ENCODE measurements at regions not wholly inside any gene's neighbourhood (a gene's known extent, or its start where the extent isn't known, plus 50 kb on each side); places are given as distances from the start of the nearest gene placed in this dataset.

- no peak overlapping the region for H3K27ac ChIP-seq
- in situ Hi-C loops (cut with MboI; ENCODE audit: low pct_ligation_motif_present in 1 of 4, low pct_unique_long_range_greater_than_20kb in 1 of 4, low sequenced_read_pairs in 3 of 4) = no loop called here
- H3K4me1 ChIP-seq = peaks cover 6 to 20% (median 12%) of the 10 kb centered on the region in 4 donors
- H3K27me3 ChIP-seq = no peaks in the 10 kb centered on the region
- no peaks in the 10 kb centered on the region for H3K36me3 ChIP-seq
- H3K4me3 ChIP-seq = no peak overlapping the region
- intact Hi-C loops (cut with DNase I; ENCODE audit: low total_unique reads) = loop anchor here (5.0 kb wide), 1 partner anchor 65 kb away; no protein-coding TSS in a partner anchor
- H3K9me3 ChIP-seq = no peaks in the 10 kb centered on the region
- TF ChIP-seq POLR2A (IDR thresholded peaks at IDR 0.05) (no peak), EP300 (IDR thresholded peaks at IDR 0.05; ENCODE audit: low read depth) (no peak), CTCF (IDR thresholded peaks at IDR 0.05) (no peak), POLR2AphosphoS5 (IDR thresholded peaks at IDR 0.05) (no peak)
- no peak for DNase-seq
- WGBS, 2 donors (ENCODE audit: low coverage in 1 of 2) = 86 to 91% methylated on average over 2 to 3 of the region's 3 CpGs
Measured at GRCh38 chr9:91132576-91133073, 229.1 kb downstream of the AUH start.

- TF ChIP-seq CTCF (IDR thresholded peaks at IDR 0.05) (no peak), POLR2A (IDR thresholded peaks at IDR 0.05) (no peak), POLR2AphosphoS5 (IDR thresholded peaks at IDR 0.05) (no peak), EP300 (IDR thresholded peaks at IDR 0.05; ENCODE audit: low read depth) (no peak)
- WGBS, 2 donors (ENCODE audit: low coverage in 1 of 2) = 73 to 100% methylated on average over 2 of the region's 2 CpGs
- Histone ChIP-seq H3K4me3 (no peak overlapping the region), H3K27ac (no peak overlapping the region), H3K27me3 (no peaks in the 10 kb centered on the region), H3K36me3 (no peaks in the 10 kb centered on the region), H3K4me1 (peaks cover 6 to 20% (median 12%) of the 10 kb centered on the region in 4 donors), H3K9me3 (no peaks in the 10 kb centered on the region)
- intact Hi-C loops (cut with DNase I; ENCODE audit: low total_unique reads) (loop anchor here (5.0 kb wide), 1 partner anchor 63 kb away; no protein-coding TSS in a partner anchor), in situ Hi-C loops (cut with MboI; ENCODE audit: low pct_ligation_motif_present in 1 of 4, low pct_unique_long_range_greater_than_20kb in 1 of 4, low sequenced_read_pairs in 3 of 4) (no loop called here)
- DNase-seq = no peak
Measured at GRCh38 chr9:91134608-91135007, 227.1 kb downstream of the AUH start.

GRCh38 chr9:91137391-91137790 lies 224.3 kb downstream of the AUH start:
- Histone ChIP-seq H3K4me1 (no peaks in the 10 kb centered on the region), H3K36me3 (no peaks in the 10 kb centered on the region), H3K4me3 (no peak overlapping the region), H3K27me3 (no peaks in the 10 kb centered on the region), H3K9me3 (no peaks in the 10 kb centered on the region), H3K27ac (no peak overlapping the region)
- TF ChIP-seq POLR2AphosphoS5 (IDR thresholded peaks at IDR 0.05) (no peak), EP300 (IDR thresholded peaks at IDR 0.05; ENCODE audit: low read depth) (no peak), CTCF (IDR thresholded peaks at IDR 0.05) (no peak), POLR2A (IDR thresholded peaks at IDR 0.05) (no peak)
- no peak for DNase-seq
- WGBS, 2 donors (ENCODE audit: low coverage in 1 of 2) = 63 to 86% methylated on average over 1 of the region's 1 CpG
- in situ Hi-C loops (cut with MboI; ENCODE audit: low pct_ligation_motif_present in 1 of 4, low pct_unique_long_range_greater_than_20kb in 1 of 4, low sequenced_read_pairs in 3 of 4) = no loop called here
- intact Hi-C loops (cut with DNase I; ENCODE audit: low total_unique reads) = no loop called here

GRCh38 chr9:91138760-91139159 lies 223.0 kb downstream of the AUH start:
- H3K4me1 ChIP-seq = no peaks in the 10 kb centered on the region
- DNase-seq = no peak
- no peaks in the 10 kb centered on the region for H3K27me3 ChIP-seq
- in situ Hi-C loops (cut with MboI; ENCODE audit: low pct_ligation_motif_present in 1 of 4, low pct_unique_long_range_greater_than_20kb in 1 of 4, low sequenced_read_pairs in 3 of 4) (no loop called here), intact Hi-C loops (cut with DNase I; ENCODE audit: low total_unique reads) (no loop called here)
- no peaks in the 10 kb centered on the region for H3K36me3 ChIP-seq
- peak in 1 of 3 donors; percentile 19 for TF ChIP-seq POLR2AphosphoS5 (IDR thresholded peaks at IDR 0.05)
- TF ChIP-seq CTCF (IDR thresholded peaks at IDR 0.05) = no peak
- peak; percentile 34 for TF ChIP-seq EP300 (IDR thresholded peaks at IDR 0.05; ENCODE audit: low read depth)
- H3K27ac ChIP-seq = no peak overlapping the region
- WGBS, 2 donors (ENCODE audit: low coverage in 1 of 2) = 48 to 65% methylated on average over 4 to 5 of the region's 5 CpGs
- H3K4me3 ChIP-seq = no peak overlapping the region
- no peaks in the 10 kb centered on the region for H3K9me3 ChIP-seq

Measured in transverse colon (tissue), 4 donors.